ENCODE measurements at regions not wholly inside any gene's neighbourhood (a gene's known extent, or its start where the extent isn't known, plus 50 kb on each side); places are given as distances from the start of the nearest gene placed in this dataset.

DNA sequence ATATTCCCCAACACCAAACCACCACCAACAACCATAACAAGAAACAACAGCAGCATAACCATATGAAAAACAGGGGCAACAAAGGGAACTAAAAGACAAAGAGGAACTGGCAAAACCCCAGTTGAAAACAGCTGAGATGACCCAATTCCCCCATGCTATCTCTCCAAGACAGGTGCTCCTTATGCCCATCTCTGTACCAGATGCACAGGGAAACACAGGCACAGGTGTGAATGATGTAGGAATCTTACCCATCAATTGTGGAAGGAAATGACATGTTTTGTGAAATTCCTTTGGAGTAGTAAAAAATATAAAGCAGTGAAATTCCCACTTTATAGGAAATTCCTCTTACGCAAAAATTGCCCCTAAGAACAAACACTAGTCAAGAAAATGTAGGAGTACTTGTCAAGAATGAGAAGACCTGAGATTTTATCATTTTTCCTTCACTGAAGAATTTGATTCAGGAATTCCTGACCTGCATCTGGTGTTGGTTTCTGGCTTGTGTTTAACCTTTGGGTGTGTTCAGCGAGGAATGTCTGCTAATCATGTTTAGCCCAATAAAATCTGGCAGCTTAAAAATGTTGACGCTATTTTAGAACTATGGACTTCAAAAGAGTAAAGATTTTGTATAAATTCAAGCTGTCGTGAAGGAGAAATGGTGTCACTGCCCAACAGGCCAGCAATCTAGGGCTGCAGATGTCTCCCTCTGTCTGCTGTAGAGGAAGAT, 67.7 kb upstream of the ARHGAP28 start:
- no peak overlapping the region for H3K4me3 ChIP-seq (ENCODE audit: low read depth, low read length)
- TF ChIP-seq POLR2A (IDR thresholded peaks at IDR 0.05; ENCODE audit: extremely low read depth, insufficient read length) (no peak), MYC (IDR thresholded peaks at IDR 0.05; ENCODE audit: low read depth, low read length) (no peak), MAX (IDR thresholded peaks at IDR 0.05; ENCODE audit: low read depth, low read length) (no peak)
- TF ChIP-seq, protein P1, sequence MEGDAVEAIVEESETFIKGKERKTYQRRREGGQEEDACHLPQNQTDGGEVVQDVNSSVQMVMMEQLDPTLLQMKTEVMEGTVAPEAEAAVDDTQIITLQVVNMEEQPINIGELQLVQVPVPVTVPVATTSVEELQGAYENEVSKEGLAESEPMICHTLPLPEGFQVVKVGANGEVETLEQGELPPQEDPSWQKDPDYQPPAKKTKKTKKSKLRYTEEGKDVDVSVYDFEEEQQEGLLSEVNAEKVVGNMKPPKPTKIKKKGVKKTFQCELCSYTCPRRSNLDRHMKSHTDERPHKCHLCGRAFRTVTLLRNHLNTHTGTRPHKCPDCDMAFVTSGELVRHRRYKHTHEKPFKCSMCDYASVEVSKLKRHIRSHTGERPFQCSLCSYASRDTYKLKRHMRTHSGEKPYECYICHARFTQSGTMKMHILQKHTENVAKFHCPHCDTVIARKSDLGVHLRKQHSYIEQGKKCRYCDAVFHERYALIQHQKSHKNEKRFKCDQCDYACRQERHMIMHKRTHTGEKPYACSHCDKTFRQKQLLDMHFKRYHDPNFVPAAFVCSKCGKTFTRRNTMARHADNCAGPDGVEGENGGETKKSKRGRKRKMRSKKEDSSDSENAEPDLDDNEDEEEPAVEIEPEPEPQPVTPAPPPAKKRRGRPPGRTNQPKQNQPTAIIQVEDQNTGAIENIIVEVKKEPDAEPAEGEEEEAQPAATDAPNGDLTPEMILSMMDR (IDR thresholded peaks at IDR 0.05; ENCODE audit: low read depth, low read length) = no peak
- no peak for DNase-seq (ENCODE audit: low read depth)

GRCh38 chr18:6666012-6666685, 63.4 kb upstream of the ARHGAP28 start:
- no peak overlapping the region for H3K4me3 ChIP-seq (ENCODE audit: low read depth, low read length)
- no peak for DNase-seq (ENCODE audit: low read depth)
- TF ChIP-seq, protein P1 (IDR thresholded peaks at IDR 0.05; ENCODE audit: low read depth, low read length) = no peak
- TF ChIP-seq MYC (IDR thresholded peaks at IDR 0.05; ENCODE audit: low read depth, low read length) (no peak), POLR2A (IDR thresholded peaks at IDR 0.05; ENCODE audit: extremely low read depth, insufficient read length) (no peak), MAX (IDR thresholded peaks at IDR 0.05; ENCODE audit: low read depth, low read length) (no peak)

DNA sequence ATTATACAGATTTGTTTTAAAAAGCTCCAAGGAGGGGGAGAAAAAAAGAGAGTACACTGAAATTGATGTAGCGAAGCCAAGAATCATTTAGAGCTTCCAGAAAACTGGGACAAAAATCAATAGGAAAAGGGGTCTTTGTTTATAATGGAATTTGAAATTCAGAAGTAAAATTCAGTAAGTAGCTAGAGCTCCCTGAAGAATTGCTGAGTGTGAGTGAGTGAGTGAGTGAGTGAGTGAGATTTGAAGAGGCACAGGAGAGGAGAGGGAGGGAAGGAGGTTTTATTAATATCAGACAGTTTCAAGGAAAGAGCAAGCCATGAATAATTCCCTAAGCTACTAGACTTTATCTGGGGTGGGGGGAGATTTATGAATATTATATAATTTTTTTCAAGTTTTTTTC, 60.7 kb upstream of the ARHGAP28 start:
- H3K4me3 ChIP-seq (ENCODE audit: low read depth, low read length) = no peak overlapping the region
- DNase-seq (ENCODE audit: low read depth) = no peak

GRCh38 chr18:6672821-6673308, 56.7 kb upstream of the ARHGAP28 start:
- no peak for DNase-seq (ENCODE audit: low read depth)
- no peak for TF ChIP-seq POLR2A (IDR thresholded peaks at IDR 0.05; ENCODE audit: extremely low read depth, insufficient read length)
- TF ChIP-seq, protein P1 (IDR thresholded peaks at IDR 0.05; ENCODE audit: low read depth, low read length) = no peak
- no peak for TF ChIP-seq MYC (IDR thresholded peaks at IDR 0.05; ENCODE audit: low read depth, low read length)
- no peak for TF ChIP-seq MAX (IDR thresholded peaks at IDR 0.05; ENCODE audit: low read depth, low read length)
- H3K4me3 ChIP-seq (ENCODE audit: low read depth, low read length) = no peak overlapping the region

More for the DNA sequence above, 60.7 kb upstream of the ARHGAP28 start:
- TF ChIP-seq MAX (IDR thresholded peaks at IDR 0.05; ENCODE audit: low read depth, low read length) = no peak
- TF ChIP-seq, protein P1 (IDR thresholded peaks at IDR 0.05; ENCODE audit: low read depth, low read length) = no peak
- no peak for TF ChIP-seq MYC (IDR thresholded peaks at IDR 0.05; ENCODE audit: low read depth, low read length)
- no peak for TF ChIP-seq POLR2A (IDR thresholded peaks at IDR 0.05; ENCODE audit: extremely low read depth, insufficient read length)

GRCh38 chr18:6677086-6677485, 52.4 kb upstream of the ARHGAP28 start:
- no peak for DNase-seq (ENCODE audit: low read depth)
- H3K4me3 ChIP-seq (ENCODE audit: low read depth, low read length) = no peak overlapping the region
- TF ChIP-seq POLR2A (IDR thresholded peaks at IDR 0.05; ENCODE audit: extremely low read depth, insufficient read length) (no peak), MAX (IDR thresholded peaks at IDR 0.05; ENCODE audit: low read depth, low read length) (no peak), MYC (IDR thresholded peaks at IDR 0.05; ENCODE audit: low read depth, low read length) (no peak)
- TF ChIP-seq, protein P1 (IDR thresholded peaks at IDR 0.05; ENCODE audit: low read depth, low read length) = no peak
